SW 1271 (cell line): ENCODE measurements at regions not wholly inside any gene's neighbourhood (a gene's known extent, or its start where the extent isn't known, plus 50 kb on each side); places are given as distances from the start of the nearest gene placed in this dataset.

Experiments used
- DNase-seq, 2 experiments: peaks; one replicate each; lab custom pipeline; 2025; lab: John Stamatoyannopoulos, UW

DNA sequence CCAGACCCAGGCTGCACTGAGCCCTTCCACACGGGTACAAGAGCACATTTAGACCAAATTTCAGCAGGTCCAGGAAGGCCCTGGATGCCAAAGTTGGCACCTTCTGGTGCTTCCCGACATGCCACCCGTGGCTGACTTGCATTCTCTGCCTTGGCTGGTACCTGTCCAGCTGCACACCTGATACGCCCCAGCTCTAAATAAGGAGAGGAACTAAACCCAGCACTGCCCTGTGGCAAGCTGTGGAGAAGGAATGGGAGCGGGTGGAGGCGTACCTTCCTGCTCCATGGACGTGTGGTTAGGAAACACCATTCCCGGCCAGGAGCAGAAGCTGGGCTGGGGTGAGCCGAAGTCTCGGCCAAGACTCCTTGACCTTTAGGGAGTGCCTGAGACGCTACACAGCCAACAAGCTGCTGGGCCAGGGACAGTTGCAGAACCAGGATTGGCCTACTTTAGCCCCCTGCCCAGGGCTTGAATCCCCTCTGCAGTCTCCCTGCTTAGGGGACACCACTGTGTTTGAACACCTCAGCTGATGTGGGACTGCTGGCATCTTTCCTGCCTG, 86.5 kb upstream of the TAF1B start:
- no peak for DNase-seq

DNA sequence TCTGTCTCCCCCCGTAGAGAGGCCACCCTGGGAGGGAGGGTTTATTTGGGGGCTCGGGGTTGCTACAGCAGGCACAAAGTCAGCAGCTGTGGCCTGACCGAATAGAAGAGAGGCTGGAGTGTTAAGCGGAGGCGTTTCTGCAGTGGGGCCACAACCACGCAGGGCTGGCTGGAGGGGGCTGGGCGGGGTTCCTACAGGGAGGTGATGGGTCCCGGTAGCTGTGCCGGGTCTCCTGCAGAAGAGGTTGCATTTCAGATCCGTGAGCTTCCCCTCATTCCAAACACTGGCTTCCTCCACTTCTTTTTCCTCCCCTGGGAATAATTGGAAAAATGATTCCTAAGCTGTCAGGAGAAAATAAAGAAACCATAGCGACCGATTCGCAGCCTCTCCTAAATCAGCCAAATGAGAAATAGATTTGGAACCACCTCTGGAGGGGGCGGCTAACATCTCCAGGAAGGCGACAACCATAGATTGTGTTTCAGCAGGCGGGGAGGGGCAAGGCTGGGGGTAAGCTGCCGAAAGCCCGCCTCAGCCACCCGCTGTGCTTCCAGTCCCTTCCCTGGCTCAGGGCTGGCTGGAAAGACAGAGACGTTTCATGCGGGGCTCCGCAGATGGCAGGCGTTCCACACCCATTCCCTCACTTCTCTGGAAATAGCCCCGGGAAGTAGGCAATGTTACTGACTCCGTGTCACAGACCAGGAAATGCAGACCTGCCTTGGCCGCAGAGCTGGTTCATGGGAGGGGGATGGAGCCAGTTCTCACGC, 85.6 kb upstream of the TAF1B start:
- DNase-seq = no peak

DNA sequence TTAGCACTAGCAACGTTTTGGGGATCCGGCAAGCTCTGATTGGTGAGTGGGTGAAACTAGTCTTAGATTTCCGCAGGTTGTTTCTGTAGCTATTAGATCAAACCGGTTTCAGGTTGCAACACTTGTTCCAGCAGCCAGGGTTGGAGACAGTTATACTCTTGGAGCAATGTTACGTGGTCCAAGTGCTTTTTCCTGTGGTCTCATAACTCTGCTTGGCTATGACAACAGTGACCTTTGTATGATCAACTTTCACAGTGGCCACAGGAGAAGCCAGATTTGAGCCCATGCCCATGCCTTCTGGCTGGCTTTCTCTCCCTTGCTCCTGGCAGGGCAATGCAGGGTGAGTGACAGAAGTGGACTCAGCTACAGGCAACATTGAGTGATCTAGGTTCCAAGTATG, 84.5 kb upstream of the TAF1B start:
- no peak for DNase-seq

DNA sequence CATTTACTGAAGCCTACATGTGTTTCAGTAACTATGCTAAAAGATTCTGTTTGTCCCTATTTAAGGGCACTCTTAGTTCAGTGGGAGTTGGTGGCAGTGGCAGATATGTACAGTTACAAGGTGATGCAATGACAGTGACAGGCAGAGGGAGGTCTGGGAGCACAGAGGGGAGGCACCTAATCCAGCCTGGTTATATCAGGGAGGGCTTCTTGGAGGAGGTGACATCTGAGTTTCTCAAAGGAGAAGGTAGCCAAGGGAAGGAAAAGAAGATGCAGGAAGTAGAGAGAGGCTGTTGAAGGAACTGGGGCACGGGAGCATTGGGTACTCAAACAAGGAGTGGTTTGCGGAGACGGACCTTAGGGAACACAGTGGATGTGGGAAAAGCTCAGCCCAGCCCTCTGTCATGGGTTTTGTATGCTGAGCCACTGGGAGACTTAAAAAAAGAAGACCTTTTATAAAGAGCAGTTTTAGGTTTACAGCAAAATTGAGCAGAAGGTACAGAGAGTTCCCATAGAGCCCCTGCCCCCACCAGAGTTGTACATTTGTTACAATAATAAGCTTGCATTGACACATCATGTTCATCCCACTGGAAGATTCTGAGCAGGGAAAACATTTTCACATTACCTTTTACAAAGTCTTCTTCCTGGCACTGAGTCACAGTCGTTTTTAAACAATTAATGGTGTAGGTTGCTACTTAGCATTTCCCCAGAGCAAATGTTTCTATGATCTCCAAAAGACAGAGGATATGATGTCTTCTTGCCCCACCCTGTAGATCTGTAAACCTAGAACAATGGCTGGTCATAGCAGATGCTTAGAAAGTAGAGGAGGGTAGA, 83.0 kb upstream of the TAF1B start:
- no peak for DNase-seq

DNA sequence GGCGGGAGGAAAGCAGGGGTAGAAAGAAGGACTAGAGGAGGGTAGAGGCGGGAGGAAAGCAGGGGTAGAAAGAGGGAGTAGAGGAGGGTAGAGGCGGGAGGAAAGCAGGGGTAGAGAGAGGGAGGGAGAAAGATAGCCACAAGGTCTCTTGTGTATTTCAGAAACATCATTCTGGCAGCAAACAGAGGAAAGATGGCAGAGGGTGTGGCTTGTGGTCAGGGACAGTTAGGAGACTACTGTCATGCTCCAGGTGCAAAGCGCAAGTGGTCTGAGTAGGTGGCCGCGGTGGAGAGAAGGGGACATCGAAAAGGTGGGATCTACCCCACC, 82.4 kb upstream of the TAF1B start:
- DNase-seq = no peak

DNA sequence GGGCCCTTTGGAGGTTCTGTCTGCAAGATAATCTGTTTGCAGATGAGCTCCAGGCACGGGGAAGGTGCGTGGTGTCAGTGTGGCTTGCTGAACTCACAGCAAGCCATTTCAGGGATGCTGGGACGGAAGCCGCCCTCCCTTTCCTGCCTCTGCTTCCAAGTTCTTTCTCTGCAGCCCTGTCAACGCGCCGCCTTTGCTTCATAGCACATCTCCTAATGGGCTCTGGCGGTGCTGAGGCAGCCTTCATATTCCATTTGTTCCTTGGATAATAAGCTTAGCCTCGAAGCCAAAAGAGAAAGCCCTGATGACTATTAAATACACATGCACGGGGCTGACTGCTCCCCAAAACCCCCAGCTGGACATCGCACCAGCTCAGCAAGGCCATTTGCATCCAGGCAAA, 81.7 kb upstream of the TAF1B start:
- no peak for DNase-seq

DNA sequence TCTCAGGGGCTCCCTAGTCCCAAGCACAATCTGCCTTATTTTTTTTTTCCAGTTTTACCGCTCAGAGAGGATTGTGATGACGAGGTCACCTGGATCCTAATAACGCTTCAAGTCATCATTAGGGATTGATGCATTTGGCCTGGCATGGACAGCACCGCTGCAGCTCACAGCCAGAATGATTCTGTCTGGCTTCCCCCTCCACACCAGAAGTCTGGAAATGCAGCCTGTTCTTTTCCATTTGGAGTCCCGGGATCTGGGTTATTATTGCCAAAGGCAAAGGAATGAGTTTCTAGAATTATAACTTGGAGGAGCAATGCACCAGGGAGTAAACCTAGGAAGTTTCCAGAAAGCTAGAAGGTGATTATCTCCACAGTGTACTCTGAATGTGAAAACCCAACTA, 81.1 kb upstream of the TAF1B start:
- no peak for DNase-seq

DNA sequence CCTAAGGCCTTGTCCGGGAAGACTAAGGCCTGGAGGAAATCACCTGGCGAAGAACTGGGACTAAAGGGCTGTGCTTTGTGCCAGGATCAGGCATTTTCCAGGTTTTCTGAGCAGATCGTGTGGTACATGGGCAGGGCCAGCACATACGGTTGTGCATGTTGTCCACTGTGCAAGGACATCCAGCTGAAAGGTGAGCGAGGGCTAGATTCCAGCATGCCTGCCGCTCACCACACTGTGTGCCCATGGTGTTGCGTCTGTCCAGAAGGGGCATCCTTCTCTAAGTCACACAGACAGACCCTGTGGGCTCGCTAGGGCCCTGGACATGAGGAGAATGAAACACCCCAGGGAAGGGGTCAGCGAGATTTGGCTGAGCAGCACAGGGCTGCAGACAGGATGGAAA, 80.3 kb upstream of the TAF1B start:
- no peak for DNase-seq

DNA sequence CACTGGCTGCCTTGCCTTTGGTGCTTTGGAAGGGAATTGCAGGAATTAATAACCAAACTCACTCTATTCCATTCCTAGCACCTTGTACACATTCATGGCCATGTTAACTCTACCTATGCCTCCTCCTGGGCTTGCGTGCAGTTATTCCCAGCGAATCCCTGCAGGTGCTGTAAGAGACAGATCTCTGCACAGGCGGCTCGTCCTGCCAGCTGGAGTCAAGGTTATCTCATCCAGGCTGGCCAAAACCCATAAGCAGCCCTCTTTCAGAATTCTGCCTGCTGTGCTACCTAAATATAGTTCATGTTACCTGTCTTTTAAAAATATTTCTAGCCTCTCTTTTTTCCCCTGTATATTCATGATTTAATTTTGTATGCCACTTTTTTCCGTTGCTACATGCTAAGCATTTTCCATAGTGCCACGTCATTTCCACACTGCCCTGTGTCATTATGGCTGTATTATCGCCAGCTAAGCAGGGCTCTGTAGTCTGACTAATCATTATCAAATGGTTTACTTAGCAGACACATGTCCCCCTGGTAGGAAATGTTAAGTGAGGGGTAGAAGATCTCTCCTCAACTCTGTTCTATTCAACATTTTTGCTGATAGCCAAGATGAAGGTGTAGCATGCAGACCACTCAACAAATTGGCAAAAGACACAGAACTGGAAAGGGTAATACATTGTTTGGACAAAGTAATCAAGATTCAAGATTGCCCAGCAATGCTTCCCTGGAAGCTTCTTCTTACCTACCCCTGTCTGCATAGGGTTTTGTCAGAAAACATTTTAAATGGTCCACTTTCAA, 79.7 kb upstream of the TAF1B start:
- no peak for DNase-seq

DNA sequence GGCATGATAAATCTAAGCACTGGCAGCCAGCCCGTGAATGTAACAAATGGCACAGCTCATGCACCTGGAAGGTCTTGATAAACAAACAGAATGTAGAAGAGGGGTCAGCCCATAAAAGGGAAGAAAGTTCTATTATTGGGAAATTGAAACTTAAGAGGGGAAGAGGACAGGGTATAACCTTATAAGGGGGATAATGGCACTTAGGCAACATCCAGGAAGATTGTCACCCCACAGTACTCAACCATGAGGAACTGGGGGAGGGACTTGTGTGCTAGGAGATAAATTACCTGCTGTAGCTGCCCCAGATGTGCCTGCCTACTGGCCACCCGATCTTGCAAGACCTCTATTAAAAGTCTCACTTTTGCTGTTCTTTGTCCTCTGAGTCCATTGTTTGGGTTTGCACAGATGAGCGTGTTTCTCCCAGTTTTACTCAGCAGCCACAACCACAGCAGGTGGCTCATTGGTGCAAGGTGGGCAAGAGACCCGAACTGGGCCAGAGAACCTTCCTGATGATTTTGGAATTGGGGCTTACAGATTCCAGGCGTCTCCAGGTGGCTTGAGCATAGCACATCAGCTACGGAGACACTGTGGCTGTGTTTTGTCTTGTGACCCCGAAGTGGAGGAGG, 79.0 kb upstream of the TAF1B start:
- DNase-seq = no peak

DNA sequence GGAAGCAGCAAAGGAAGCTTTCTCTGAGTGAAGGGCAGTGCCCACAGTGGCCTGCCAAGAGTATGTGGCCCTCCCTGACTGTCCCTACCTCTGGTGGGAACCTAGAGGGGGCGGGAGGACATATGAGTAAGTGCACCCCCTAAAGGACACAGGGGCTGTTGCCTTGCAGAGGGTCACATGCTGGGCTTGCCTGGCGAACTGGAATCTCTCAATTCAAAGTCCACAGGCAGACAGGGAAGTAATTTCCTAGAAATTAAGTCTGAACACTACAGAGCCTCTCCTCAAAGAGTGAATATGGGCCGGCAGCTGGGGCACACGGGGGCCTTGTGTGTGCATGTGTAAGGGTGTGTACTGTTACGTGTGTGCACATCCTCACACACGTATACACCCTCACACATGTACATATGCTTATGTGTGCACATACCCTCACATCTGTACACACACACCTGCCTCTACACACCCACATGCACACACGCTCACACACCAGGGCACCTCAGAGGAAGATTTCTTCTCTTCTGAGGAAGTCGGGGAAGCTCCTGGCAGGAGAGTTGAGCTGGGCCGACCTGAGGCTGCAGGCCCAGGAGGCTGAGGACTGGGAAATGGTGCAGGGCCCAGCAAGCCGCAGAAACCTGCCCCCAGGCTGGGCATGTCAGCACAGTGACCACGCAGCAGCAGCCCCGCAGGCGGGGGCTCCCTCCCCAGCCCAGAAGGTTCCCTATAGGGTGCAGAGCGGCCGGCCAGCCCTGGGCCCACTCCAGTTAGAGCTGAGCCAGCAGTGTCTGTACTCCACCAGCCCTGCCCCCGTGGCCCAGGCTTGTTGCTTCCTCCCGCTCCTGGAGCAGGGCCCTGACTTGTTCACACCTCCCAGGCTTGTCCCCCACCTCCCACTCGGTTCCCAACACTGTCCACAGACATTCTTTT, 77.4 kb upstream of the TAF1B start:
- DNase-seq = no peak

DNA sequence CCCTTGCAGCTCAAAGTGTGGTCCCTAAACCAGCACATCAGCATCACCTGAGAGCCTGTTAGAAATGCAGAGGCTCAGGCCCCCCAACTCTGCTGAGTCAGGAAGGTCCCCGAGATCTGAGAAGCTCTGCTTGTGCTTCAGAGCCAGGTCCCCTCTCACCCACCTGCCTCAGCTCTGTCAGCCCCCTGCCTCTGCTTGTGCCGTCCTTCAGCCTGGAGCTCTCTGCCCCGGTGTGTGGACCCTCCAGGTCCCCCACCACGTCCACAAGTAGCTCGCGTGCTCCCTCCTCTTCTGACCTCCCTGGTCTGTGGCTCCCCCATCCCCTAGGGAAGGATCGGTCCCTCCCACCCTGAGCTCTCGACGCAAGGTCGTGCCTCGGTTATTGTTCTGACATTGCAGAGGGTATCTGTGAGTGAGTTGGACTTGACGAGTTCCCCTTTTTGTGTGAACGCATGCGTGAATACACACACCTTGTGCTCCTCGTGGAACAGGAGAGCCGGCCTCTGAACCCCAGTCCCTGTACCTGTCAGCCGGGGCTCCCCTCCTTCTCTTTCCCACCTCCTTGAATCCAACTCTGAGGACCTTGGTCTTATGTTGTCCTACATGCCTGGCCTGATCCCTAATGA, 75.5 kb upstream of the TAF1B start:
- no peak for DNase-seq

DNA sequence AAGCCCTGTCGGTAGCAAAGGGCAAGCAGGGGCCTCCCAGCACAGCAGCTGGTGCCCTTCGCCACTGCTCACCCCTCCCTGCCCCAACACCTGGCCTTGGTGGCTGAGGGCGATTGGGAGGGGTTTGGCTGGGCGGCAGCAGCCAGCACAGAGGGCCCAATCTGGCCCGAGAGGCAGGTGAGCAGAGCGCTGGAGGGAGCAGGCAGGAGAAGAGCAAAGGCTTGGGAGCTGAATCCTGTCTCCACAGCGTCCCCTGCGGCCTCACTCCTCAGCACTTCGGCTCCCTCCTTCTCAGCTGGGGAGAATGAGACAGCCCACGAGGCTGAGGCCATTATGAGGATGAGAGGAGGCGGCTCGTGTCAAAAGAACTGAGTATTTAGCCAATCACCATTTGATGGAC, 74.9 kb upstream of the TAF1B start:
- no peak for DNase-seq

DNA sequence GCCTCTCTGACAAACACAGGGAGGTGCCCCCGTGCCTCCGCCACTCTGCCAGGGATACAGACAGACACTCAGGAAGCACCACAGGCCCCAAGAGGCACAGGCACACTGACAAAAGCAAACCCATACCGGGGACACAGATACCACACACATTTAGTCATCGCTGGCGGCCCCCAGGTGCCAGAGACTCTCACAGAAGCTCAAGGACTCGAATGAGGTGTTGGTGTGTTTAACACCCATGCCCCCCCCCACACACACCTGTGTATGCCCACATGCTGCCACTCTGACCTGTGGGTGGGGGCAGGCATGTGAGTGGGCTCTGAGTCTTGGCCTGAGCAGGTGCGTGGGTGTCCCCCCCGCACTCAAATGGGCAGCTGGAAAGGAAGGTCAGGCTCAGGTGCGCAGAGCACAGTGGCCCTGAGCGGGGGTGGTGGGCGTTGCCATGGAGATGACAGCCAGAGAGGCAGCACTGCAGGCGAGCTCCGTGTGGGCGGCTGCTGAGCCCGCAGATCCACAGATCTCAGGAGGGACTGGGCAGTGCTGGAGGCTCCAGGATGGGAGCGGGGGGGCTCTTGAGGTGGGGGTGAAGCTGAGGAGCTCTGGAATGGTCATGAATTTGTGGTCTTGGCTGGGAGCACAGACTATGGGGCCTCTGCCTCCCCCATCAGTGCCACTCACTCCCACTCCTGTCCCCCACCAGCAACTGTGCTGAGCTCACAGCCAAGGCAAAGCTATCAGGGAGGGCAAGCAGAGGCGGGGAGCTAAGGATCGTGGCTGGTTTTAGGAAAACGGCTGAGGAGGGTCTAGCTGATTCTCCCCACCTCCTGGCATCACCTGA, 73.9 kb upstream of the TAF1B start:
- no peak for DNase-seq

DNA sequence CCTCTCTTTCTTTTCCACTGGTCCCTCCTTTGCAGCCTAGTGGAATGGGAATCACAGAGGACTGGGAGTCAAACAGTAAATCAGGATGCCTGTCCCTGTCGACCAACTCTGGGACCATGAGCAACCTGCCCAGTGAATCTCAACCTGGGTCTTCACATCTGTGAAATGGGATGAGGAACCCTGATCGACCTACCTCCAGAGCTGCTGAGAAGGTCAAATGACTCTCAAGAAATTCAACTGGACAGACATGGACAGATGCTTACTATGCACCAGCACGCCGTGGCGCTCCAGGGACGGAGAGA, 73.3 kb upstream of the TAF1B start:
- no peak for DNase-seq

DNA sequence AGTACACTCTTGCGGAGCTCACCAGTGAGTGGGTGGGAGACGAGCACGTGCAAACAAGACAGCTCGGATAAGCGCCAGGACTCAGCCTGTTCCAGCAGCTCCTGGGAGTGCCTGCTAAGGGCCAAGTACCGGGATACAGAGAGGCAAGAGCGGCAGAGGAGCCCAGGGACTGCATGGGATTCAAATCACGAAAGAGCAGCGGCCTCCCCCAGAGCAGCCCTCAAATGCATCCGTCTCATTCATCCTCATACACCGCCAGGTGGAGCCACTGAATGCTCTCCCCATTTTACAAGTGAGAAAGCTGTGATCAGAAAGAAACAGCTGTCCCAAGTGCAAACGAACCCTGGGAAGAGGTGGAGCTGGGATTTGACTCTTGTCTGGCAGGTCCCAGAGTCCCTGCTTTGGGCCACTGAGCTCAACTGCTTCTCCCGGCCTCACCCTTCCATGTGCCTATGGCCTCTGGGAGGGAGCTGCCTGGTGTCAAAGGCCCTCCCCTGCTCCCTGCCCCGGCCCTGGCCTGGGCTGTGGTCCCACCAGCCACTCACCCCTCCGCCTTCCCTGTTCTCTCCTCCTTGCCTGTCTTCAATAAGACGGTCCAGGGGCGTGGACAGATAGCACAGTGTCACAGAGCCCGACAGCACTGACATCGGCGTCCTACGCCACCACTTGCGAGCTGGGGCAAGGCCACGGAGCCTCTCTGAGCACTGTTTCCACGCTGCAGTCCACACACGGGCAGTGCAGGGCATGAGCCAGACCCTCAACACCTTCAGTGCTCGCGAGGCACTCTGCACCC, 72.8 kb upstream of the TAF1B start:
- DNase-seq = peak; percentile 13 to 54

DNA sequence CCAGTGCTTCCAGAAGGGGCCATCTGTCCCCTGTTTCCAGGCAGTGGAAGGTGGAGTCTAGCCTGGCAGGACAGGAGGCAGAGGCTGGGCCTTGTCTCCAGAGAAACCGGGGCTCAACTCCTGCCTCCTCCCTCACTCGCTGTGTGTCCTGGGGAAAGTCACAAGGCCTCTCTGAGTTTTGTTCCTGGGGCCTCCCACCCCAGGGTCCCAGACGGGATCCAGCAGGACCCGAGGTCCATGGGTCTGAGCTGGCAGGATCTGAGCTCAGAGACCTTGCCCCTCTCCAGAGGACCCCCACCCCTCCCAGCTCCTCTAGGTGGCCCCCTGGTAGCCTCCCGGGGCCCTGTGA, 72.2 kb upstream of the TAF1B start:
- no peak for DNase-seq

DNA sequence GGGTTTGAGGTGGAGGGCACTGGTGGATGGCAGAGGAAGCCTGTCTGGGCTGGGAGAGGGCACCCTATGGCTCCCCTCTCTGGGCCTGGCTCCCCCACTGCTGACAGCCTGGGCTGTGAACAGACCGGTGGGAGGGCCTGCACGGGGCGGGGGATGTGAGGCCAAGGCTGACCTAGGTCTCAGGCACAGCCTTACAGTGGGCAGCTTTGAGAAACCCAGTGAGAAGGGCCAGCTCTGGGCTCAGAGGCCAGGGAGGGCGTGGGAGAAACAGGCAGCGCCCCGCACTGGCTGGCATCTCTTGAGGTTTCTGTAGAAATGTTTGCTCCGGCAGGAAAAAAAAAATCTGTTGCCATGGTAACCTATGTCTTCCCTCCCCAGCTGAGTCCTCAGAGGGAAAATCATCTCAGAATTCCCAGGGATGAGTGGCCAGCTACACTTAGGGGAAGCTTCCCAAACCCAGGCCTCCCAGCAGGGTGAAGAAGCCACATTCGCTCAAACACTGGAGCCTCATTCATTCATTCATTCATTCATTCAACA, 71.7 kb upstream of the TAF1B start:
- peak in 1 of 2 experiments; percentile 34 for DNase-seq
